ENCODE measurements at regions not wholly inside any gene's neighbourhood (a gene's known extent, or its start where the extent isn't known, plus 50 kb on each side); places are given as distances from the start of the nearest gene placed in this dataset.

GRCh38 chr7:28301148-28301641, 111.1 kb upstream of the CREB5 start:
- Histone ChIP-seq H3K4me1 (ENCODE audit: insufficient read depth) (no peaks in the 10 kb centered on the region), H3K36me3 (no peaks in the 10 kb centered on the region), H3K27ac (no peak overlapping the region), H3K27me3 (no peaks in the 10 kb centered on the region), H3K4me3 (no peak overlapping the region), H3K9me3 (no peaks in the 10 kb centered on the region)
- DNase-seq, result peak in 4 of 5 donors; percentile 22 to 58 (median 28)
- intact Hi-C loops (cut with DNase I), result no loop called here
- WGBS, 3 donors, result 39 to 53% (median 44%) methylated on average over 5 of the region's 5 CpGs
- TF ChIP-seq POLR2A (IDR thresholded peaks at IDR 0.05) (no peak), EP300 (IDR thresholded peaks at IDR 0.05) (no peak), CTCF (IDR thresholded peaks at IDR 0.05) (no peak)

DNA sequence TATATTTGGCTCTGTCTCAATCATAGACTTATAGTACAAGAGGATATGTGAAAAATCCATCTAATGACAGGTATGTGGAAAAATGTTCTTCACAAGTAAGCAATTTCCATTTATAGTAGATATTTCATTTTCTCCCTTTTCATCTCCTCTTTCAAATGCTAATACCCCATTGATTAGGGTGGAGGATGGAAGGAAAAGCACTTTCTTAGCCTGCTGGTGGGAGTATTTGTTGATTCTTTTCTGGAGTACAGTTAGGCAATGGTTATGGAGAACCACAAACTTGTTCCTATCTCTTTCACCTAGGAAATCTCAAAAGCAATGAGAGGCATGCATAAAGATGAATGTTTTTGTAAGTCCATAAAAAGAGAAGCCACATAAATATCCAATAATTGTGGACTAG, 108.0 kb upstream of the CREB5 start:
- no peak for DNase-seq
- intact Hi-C loops (cut with DNase I), result no loop called here

DNA sequence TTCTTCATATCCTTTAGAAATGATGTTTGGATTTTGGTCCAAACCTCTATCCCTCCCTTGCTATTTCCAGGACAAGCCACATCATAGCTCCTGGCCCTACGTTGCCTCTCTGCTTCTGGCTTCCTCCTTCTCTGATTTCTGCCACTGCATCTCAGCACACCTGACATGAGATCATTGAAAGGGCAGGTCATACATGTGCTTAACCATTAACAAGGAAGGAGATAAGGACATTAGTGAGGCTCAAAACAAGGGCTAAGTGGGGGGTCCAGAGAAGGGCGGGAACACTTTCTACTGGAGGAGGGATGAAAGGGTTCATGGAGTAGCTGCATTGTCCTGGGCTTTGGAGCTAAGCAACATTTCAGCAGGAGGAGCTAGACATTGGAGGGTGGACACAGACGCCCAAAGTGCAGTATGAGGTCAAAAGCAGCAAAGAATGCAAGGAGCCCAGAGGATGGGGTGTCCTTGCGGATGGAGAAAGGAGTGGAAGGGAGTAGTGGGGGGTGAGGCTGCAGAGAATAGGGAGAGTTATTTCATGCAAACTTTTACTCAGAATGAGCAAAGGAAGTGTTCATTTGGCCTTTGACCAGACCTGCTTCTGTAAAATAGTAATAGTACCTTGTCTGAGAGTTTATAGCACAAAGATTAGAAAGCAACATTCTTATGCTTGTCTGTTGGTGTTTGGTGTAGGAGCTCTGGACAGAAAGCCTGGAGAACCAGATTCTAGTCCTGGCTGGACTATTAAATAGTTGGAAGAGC, 102.4 kb upstream of the CREB5 start:
- Histone ChIP-seq H3K27me3 (no peaks in the 10 kb centered on the region), H3K9me3 (no peaks in the 10 kb centered on the region), H3K4me1 (ENCODE audit: insufficient read depth) (no peaks in the 10 kb centered on the region), H3K36me3 (no peaks in the 10 kb centered on the region), H3K27ac (no peak overlapping the region), H3K4me3 (no peak overlapping the region)
- intact Hi-C loops (cut with DNase I), result no loop called here
- WGBS, 3 donors, result 68 to 69% (median 68%) methylated on average over 4 of the region's 4 CpGs
- DNase-seq, result no peak
- TF ChIP-seq CTCF (IDR thresholded peaks at IDR 0.05), result no peak
- TF ChIP-seq POLR2A (IDR thresholded peaks at IDR 0.05), result no peak
- TF ChIP-seq EP300 (IDR thresholded peaks at IDR 0.05), result no peak

More for the DNA sequence above, 108.0 kb upstream of the CREB5 start:
- no peak overlapping the region for H3K4me3 ChIP-seq
- no peaks in the 10 kb centered on the region for H3K4me1 ChIP-seq (ENCODE audit: insufficient read depth)
- no peaks in the 10 kb centered on the region for H3K9me3 ChIP-seq
- no peak for TF ChIP-seq POLR2A (IDR thresholded peaks at IDR 0.05)
- no peak for TF ChIP-seq CTCF (IDR thresholded peaks at IDR 0.05)
- no peak for TF ChIP-seq EP300 (IDR thresholded peaks at IDR 0.05)
- no peaks in the 10 kb centered on the region for H3K36me3 ChIP-seq
- H3K27me3 ChIP-seq, result no peaks in the 10 kb centered on the region
- no peak overlapping the region for H3K27ac ChIP-seq

DNA sequence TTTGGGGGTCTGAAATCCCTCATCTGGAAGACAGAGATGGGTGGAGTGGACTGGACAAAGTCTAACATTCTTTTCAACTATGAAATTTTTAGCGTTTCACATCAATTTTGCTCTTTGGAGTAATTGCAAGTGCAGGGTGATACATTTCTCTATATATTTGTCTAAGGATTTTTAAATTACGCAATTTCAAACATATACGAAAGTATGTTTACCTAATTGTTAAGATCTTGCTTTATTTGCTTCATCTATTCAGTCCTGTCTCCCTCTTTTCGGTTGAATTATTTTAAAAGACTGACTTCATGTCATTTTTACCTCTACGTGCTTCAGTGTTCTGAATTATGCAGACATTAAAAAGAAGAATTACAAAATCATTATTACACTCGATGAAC, 101.9 kb upstream of the CREB5 start:
- no peak for DNase-seq
- Histone ChIP-seq H3K4me1 (ENCODE audit: insufficient read depth) (no peaks in the 10 kb centered on the region), H3K27ac (no peak overlapping the region), H3K4me3 (no peak overlapping the region), H3K27me3 (no peaks in the 10 kb centered on the region), H3K9me3 (no peaks in the 10 kb centered on the region), H3K36me3 (no peaks in the 10 kb centered on the region)
- intact Hi-C loops (cut with DNase I), result no loop called here
- WGBS, 3 donors, result 89 to 94% (median 91%) methylated on average over 6 of the region's 6 CpGs
- TF ChIP-seq EP300 (IDR thresholded peaks at IDR 0.05) (no peak), POLR2A (IDR thresholded peaks at IDR 0.05) (no peak), CTCF (IDR thresholded peaks at IDR 0.05) (no peak)
